NCI-H510A treated with DMSO at 0.1 percent for 48 hours (cell line): ENCODE measurements at regions not wholly inside any gene's neighbourhood (a gene's known extent, or its start where the extent isn't known, plus 50 kb on each side); places are given as distances from the start of the nearest gene placed in this dataset.
"Not testable (repeated sequence)": the region's sequence is repeated elsewhere in the genome, so short reads cannot be mapped to it uniquely, and the experiment has no call there.

Experiments
- DNase-seq: peaks from one replicate; lab custom pipeline; 2025; lab: John Stamatoyannopoulos, UW

GRCh38 chr5:53219174-53219573 is 109.6 kb upstream of the MOCS2 start:
- DNase-seq = no peak

- DNase-seq = no peak
Observed at GRCh38 chr5:53219610-53220009, 110.1 kb upstream of the MOCS2 start.

DNA sequence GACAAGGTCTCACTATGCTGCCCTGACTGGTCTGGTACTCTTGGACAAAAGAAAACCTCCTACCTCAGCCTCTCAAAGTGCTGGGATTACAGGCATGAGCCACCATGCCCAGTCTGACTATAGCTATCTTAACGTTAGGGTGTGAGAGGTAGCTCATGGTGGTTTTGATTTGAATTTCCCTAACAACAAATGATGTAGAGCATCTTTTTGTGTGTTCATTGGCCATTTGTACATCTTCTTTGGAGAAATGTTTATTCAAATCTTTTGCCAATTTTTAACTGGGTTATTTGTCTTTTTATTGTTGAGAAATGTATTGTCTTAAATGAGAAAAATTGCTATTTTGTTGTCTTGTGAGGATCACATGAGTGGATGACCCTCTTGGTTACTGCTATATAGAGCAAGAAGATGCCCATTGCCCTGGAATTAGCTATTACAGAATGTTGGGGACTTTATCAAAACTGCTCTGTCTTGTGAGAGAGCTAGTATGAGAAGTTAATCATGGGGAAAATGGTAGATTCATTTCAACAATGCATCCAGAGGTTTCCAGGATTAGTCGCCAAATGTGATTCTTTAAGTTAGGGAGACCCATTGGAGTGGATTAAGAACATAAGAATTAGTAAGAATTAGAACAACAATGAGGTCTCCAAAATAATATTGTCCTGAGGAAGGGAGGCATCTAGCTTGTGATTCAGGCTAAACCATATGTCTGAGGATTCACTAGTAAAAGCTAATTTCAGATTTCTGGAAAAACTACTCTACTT is 124.3 kb upstream of the MOCS2 start:
- no peak for DNase-seq

DNA sequence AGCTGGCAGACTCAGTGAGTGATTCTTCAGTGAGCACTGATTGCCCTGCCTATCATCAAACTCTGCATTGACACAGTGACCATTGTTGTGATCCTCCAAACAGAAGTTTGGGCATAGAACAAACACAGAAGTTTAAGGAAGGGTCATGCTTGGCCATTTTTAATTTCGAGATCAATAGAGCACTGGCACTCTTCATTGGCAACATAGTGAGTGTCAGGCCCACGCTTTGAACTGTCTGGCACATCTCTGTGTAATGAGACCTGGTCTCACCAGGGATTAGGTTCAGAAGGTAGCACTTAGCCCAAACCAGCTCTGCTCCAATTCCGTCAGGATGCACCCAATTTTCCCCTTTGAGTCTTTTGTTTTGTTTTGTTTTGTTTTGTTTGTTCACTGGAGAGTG is 127.1 kb upstream of the MOCS2 start:
- DNase-seq = no peak

DNA sequence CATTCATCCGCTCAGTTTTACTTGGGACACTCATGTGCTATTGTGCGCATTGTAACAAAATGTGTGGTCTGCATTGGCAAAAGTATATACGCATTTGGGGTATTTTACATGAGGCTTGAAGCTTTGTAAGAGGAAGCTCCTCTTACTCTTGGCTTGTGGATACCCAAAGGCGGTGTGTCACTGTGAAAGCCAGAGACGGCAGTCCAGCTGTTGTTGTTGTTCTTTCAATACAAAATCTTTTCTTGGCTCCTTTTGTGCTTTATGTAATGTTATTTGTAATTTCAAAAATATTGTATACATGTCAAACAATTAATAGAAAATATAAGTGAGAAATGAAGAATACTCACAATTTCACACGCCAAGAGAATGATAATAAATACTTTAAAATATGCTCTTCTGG is 128.3 kb upstream of the MOCS2 start:
- DNase-seq = no peak

DNA sequence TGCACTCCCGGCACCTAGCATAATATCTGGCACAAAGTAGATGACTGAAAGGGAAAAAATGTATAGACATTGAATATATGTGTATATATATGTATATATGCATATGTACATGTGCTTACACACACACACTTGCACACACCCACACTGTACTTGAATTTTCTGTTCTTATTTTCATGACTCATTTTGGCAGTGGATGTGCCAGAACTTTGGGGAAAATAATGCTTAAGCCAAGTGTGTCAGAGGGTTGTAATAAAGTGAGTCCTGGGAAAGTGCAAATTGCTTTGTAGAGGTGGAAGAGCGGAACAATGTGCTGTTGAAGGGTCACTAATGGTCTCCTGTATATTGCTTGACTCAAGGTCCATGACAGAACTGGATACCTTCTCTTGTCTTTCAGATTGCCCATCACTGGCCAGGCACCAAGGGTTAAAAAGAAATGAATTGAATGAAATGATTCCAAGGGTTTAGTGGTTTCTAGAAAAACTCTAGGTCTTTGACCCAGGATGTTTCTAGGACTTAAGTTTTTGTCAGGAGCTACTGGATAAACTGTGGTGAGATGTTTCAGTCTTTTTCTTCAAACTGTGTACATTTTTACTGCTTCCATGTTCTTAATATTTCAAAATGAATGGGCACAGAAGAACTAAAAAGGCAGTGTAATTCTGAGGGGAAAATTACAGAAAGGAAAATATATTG is 129.9 kb upstream of the MOCS2 start:
- no peak for DNase-seq

DNA sequence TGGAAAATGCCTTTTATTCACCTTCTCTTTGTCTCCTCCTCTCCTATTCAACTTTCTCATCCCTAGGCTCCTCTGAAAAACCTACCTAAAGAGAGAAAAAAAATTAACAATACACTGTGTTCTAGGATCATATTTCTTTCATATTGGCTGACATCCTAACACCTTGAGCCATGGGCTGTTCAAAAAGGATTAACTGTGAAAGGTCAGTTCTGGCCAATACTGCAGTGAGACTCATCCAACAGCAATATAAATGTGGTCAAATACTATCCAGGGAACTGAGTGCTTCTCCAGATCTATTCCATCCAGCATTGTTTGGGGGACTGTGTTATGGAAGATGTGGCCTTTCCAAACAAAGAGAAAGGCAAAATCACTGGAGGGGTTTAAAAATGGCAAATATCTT is 131.1 kb upstream of the MOCS2 start:
- no peak for DNase-seq

- DNase-seq = no peak
Observed at GRCh38 chr5:53241572-53241971, 132.0 kb upstream of the MOCS2 start.

GRCh38 chr5:53243403-53243802 is 133.8 kb upstream of the MOCS2 start:
- no peak for DNase-seq

DNA sequence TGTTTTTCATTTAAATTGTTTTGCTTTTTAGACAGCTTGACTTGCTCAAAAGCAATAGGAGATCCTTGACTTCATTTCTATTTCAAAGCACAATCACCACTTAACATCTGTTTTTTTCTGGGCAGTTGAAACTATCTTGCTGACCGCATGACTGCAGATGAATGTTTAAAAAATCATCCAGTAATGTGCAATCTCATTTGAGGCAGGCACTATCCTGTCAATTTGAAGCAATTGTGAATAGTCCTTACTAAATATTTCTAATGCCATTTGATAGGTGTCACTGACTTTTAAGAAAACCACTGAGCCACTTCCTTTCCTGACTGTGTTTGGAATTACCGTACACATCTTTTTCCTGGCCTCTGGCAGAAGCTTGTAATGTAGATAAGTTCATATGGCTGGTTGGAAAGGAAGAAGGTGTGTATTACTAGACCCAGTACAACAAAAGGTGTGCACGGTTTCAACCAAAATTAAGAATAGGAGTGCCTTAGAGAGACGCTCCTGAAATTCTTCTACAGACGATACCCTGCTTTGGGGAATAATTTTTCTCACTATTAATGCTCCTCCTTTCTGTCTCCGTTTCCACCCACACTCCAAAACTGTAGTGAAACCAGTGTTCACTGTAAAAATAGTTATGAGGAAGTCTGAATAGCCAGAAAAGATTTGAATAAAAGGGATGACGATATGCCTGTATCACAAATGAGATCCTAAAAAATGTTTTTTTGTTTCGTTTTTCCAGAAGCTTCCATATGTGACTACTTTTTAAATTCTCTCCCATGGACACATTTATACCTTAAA is 136.7 kb upstream of the MOCS2 start:
- no peak for DNase-seq

DNA sequence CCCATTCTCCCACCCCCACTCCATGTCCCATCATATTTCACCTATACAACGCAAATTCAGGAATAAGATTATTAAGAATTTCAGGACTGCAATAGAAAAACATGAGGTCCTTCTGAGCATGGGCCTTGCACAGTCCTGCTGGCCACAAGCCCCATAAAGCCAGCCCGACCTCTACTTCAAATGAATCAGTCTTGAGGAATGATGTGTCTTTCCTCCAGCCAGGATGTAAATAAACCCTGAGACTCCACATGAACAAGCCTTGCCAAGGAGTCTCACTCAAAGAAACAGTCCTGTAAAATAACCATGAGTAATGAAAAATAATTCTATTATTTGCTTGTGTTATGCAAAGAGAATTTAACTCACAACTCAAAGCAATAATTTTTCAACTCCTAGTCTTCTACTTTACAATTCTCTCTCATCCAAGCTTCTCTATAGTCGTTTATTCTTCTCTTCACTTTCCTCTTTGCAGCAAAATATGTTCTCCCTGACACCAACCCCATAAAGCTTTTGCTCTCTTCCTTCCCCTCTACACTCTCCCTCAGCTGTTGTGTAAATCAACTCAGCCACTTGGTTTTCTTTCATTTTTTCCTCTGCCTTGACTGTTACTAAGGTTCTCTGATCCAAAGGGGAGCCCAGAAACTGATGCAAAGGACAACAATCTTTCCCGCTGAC is 140.1 kb upstream of the MOCS2 start:
- no peak for DNase-seq

- DNase-seq = no peak
Observed at GRCh38 chr5:53250201-53250550, 140.6 kb upstream of the MOCS2 start.

- DNase-seq = peak; percentile 0
Observed at GRCh38 chr5:53253421-53253871, 143.9 kb upstream of the MOCS2 start.

- DNase-seq = no peak
Observed at GRCh38 chr5:53256746-53257145, 147.2 kb upstream of the MOCS2 start.

GRCh38 chr5:53257806-53258373 is 148.3 kb upstream of the MOCS2 start:
- DNase-seq = no peak

GRCh38 chr5:53259176-53259575 is 149.6 kb upstream of the MOCS2 start:
- no peak for DNase-seq

- no peak for DNase-seq
Observed at GRCh38 chr5:53260446-53260845, 150.9 kb upstream of the MOCS2 start.

- DNase-seq = no peak
Observed at GRCh38 chr5:53261245-53261644, 151.7 kb upstream of the MOCS2 start.

- no peak for DNase-seq
Observed at GRCh38 chr5:53262348-53262970, 152.9 kb upstream of the MOCS2 start.

- DNase-seq = no peak
Observed at GRCh38 chr5:53263151-53263550, 153.6 kb upstream of the MOCS2 start.

GRCh38 chr5:53265043-53265442 is 155.5 kb upstream of the MOCS2 start:
- DNase-seq = no peak

- DNase-seq = not testable (repeated sequence)
Observed at GRCh38 chr5:53268241-53268640, 158.7 kb upstream of the MOCS2 start.
